H1 (cell line): ENCODE measurements at regions not wholly inside any gene's neighbourhood (a gene's known extent, or its start where the extent isn't known, plus 50 kb on each side); places are given as distances from the start of the nearest gene placed in this dataset.

ENCODE experiments used
- ATF3 ChIP-seq: IDR thresholded peaks from 2 replicates; pipeline ENCODE4 v1.6.1; 2011; ENCODE audit warnings: low read depth, mild to moderate bottlenecking, low read length; ENCODE audit not compliant: insufficient read depth
- CTCF ChIP-seq, 3 experiments: IDR thresholded peaks; 1 replicate in 2 of 3; 2 replicates in 1 of 3; pipeline versions ENCODE4 v1.5.1 to v1.6.1; 2011; ENCODE audit warnings: low read length in 3 of 3, mild to moderate bottlenecking in 3 of 3, inconsistent platforms in 2 of 3, low read depth in 1 of 3, moderate library complexity in 1 of 3; ENCODE audit not compliant: insufficient read depth in 1 of 3; ENCODE audit errors: control extremely low read depth in 1 of 3
- EZH2 ChIP-seq: fragments of 200-600 bp; sonication (generic); IDR thresholded peaks from 2 replicates; pipeline ENCODE4 v1.7.1; 2012; ENCODE audit warnings: low read depth, mild to moderate bottlenecking, moderate library complexity, low read length, inconsistent platforms; ENCODE audit not compliant: severe bottlenecking
- HDAC2 ChIP-seq, 2 experiments: fragments of 300-600 bp in 1 of 2; sonication (generic) in 1 of 2; IDR thresholded peaks; 2 replicates each; pipeline ENCODE4 v1.6.1; 2011 to 2012; ENCODE audit warnings: low read depth in 2 of 2, low read length in 2 of 2, mild to moderate bottlenecking in 2 of 2, moderate library complexity in 2 of 2, borderline replicate concordance in 1 of 2, inconsistent platforms in 1 of 2
- MAX ChIP-seq: IDR thresholded peaks from 2 replicates; pipeline ENCODE4 v1.6.1; 2012; ENCODE audit warnings: inconsistent platforms
- POLR2AphosphoS5 ChIP-seq: IDR thresholded peaks from 2 replicates; pipeline ENCODE4 v1.6.1; 2011; ENCODE audit warnings: low read depth, low read length
- SIN3A ChIP-seq, 2 experiments: IDR thresholded peaks in 1 of 2; conservative IDR thresholded peaks in 1 of 2; 2 replicates each; pipeline ENCODE4 v1.6.1; 2011 to 2012; ENCODE audit warnings: low read length in 2 of 2, improper control_type of control experiment in 1 of 2, low read depth in 1 of 2, mild to moderate bottlenecking in 1 of 2
- SIRT6 ChIP-seq: IDR thresholded peaks from one replicate; pipeline ENCODE4 v1.7.1; 2012; ENCODE audit warnings: low read length, inconsistent platforms
- ZNF274 ChIP-seq: IDR thresholded peaks from 2 replicates; pipeline ENCODE4 v1.7.0; 2012; ENCODE audit warnings: low read length, borderline replicate concordance; ENCODE audit errors: extremely low read depth

GRCh38 chr13:70580825-70581224 lies 472.6 kb upstream of the KLHL1 start:
- TF ChIP-seq EZH2 (no peak), POLR2AphosphoS5 (no peak), CTCF (IDR thresholded peaks at IDR 0.05; ENCODE audit: control extremely low read depth in 1 of 3, insufficient read depth in 1 of 3, low read depth in 1 of 3, low read length in 3 of 3) (no peak), ZNF274 (no peak), SIN3A (conservative IDR thresholded peaks at IDR 0.05 in 1 of 2, IDR thresholded peaks at IDR 0.05 in 1 of 2; ENCODE audit: low read depth in 1 of 2, low read length in 2 of 2) (no peak), SIRT6 (no peak), MAX (no peak), ATF3 (no peak), HDAC2 (IDR thresholded peaks at IDR 0.05; ENCODE audit: borderline replicate concordance in 1 of 2, low read depth in 2 of 2, low read length in 2 of 2) (no peak)
